IPS-NIHi7 (cell line): ENCODE measurements at regions not wholly inside any gene's neighbourhood (a gene's known extent, or its start where the extent isn't known, plus 50 kb on each side); places are given as distances from the start of the nearest gene placed in this dataset.

Experiments
- DNase-seq: peaks from one replicate; pipeline ENCODE4 v3.0.0; 2012; ENCODE audit warnings: mixed read lengths; ENCODE audit errors: extremely low spot score

GRCh38 chr15:98386561-98386960 is 261.8 kb upstream of the IGF1R start:
- no peak for DNase-seq

DNA sequence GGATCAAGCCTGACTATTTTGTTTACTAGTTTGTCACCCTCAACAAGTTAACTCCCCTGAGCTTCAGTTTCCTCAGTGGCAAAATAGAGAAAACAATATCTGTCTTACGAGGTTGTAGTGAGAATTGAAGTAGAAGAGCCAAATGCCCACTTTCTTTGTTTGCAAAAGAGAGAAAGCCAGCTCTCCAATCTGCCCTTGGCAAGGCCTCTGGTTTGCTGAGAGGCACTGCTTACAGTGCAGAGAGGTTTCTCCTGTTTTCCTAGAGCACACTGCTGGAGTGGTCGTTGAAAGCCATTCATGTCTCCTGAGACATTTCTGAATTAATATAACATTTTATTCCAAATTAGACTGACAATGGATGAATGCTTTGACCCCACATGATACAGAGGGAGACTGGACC is 260.5 kb upstream of the IGF1R start:
- DNase-seq, result no peak

- DNase-seq, result no peak
These were observed 257.3 kb upstream of the IGF1R start for GRCh38 chr15:98390946-98391530.

GRCh38 chr15:98391568-98391967 is 256.8 kb upstream of the IGF1R start:
- no peak for DNase-seq

DNA sequence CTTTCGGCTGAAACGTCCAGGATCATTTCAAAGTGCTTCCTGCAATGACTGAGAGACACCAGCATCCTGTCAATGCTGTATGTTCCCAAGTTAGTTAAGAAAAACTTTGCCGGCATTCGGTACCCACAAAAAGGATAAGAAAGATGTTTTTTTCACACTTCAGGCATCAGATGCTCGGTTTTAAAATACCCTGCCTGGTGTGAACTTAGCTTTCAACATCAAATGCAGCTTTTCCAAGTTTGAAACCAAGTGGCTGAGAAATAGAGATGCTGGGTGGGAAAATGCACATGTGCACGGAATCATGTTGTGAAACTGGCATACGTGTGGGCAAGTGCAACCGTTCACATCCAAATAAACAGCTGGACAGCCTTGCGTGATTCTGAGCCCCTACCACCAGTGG is 254.9 kb upstream of the IGF1R start:
- DNase-seq, result no peak

DNA sequence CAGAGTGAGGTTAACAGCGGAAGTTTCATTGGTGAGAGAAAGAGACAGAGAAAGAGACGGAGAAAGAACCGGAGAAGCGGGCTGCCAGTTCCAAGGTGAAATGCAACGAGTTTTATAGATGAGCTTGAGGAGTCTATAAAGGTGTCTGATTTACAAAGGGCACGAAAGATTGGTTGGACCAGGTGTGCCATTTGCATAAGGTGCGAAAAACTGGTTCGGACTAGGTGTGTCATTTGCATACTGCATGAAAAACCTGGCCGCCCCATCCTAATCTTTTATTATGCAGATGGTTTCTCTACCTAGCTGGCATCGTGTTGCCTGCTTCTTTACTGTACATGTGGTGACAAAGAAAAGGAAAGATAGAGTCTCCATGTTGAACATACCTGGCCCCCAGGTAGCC is 253.8 kb upstream of the IGF1R start:
- no peak for DNase-seq

DNA sequence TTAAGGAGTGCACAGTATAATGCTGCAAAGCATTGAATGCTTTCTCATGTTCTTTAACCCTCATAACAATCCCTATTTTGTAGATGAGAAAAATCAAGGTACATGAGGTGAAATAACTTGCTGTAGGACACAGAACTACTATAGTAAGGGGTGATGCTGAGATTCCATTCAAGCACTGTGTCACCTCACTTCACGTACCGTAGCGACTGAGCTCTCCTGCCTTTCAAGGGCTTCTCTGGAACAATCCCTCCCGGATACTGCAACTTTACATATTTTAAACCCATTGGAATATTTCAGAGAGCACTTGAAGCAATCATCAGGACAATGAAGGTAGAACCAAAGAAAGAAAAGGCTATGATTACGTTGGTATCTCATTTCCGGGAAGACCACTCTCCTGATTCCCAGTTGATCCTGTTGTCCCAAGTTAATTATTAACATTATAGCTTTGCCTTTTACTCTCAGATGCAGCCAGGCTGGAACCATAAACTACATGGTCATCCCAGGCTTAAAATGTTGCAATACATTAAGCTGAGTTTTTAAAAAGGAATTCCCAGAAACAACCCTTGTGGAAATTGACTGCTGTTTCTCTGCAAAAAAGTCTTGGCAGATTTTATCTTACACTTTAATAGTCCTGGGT is 252.2 kb upstream of the IGF1R start:
- DNase-seq, result no peak

DNA sequence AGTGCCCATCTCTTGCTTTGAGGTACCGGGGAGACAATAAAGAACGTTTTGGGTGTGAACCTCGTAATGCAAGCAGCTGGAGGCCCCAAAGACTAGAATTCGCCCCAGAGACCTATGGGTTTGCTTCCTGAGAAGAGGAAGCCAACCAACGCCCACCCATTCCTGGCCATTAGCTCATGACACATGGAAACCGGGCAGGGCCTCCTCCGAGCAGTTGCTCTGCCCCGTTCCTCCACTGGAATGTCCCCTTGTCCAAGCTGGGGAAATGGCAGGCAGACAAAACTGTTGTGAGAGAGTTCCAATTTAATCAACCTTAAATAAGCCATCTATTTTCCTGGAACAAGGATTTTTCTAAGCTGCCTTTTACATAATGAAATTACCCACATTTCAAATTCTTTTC is 250.9 kb upstream of the IGF1R start:
- DNase-seq, result no peak

- no peak for DNase-seq
These were observed 250.3 kb upstream of the IGF1R start for GRCh38 chr15:98398056-98398455.

DNA sequence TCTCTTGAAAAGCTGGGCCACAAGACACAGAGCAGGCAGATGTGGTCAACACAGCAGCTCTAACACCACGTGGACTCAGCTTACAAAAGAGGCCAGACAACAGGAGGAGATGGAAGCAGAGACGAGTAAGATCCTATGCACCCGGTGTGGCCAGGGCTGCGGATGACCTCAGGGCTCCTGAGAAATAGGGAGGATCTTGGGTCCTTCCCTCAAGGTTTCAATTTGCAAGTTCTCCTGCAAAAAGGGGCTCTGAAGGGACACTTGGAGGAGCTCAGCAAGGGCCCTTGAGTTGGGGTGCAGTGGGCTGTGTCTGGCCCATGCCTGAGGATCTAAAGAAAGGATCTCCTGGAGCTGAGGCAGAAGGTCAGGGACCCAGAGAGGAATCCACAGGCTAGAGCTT is 249.5 kb upstream of the IGF1R start:
- DNase-seq, result no peak

GRCh38 chr15:98400120-98400519 is 248.2 kb upstream of the IGF1R start:
- no peak for DNase-seq

DNA sequence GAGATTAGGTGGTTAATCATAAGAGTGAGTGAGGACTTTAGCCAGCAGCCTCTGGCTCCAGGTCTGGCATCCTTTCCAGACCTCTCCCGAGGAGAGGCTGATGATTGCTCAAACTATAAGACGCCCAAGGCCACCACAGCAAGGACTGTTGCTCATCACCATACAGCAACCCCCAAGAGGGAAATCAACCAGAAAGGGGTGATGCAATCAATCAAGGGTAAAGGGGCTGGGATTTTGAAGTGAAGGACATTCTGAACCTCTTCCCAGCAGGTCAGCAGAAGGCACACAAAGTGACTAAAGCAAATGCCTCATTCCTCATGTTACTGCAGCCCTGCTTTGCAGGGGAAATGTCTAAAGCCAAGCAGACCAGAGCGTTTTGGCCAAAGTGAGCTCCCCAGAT is 247.3 kb upstream of the IGF1R start:
- no peak for DNase-seq

GRCh38 chr15:98402486-98402885 is 245.9 kb upstream of the IGF1R start:
- DNase-seq, result no peak

DNA sequence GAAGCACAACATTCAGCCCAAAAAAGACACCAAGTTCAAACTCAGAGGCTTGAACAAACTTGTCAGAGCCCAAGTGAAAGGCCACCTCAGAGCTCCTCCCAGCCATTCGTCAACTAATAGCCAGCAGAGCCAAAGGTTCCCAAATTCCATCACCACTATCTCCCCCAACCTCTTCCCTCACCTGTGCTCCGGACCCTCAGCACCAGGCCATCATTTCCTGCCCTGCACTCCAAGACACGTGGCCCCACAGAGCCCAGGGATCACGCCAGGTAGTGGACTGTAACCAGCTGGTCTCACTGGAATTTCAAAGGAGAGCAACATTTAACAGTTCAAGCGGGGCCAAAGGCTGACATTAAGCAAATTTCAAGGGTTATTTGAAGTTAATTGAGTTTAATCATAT is 245.2 kb upstream of the IGF1R start:
- no peak for DNase-seq

DNA sequence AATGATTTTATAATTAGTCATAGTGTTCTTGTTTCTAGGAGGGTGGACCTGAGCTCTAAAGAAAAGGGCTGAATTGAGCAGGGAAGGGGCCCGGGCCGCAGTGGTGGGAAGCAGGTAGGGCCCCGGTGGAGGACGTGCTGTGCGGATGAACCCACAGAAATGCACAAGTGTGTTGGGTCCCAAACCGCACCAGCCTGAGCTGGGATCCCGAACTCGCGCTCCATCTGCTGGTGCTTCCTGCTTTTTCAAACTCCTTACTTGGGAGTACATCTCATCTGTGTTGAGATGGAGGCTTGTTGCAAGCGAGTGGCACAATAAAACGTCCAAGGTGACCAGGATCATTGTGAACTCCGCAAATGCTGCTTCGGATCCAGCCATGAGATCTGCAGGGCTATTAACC is 244.8 kb upstream of the IGF1R start:
- no peak for DNase-seq

- no peak for DNase-seq
These were observed 243.3 kb upstream of the IGF1R start for GRCh38 chr15:98405013-98405412.

GRCh38 chr15:98408231-98408630 is 240.1 kb upstream of the IGF1R start:
- DNase-seq, result no peak

DNA sequence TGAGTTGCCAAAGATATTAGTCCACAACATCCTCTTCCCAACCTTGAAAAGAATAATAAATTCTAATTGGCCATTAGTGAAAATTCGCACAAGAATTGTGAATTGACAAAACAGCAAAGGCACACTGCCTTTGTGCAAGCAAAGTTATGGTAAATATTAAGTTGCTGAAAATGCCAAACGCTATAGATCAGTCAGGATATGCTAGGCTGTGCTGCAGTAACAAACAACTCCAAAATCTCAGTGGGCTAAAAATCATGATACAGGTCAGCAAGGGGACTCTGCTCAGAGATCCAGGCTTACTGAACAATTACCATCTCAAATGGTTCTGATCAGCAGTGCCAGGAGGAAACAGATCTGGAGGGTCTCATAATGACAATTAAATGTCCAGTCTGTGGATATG is 238.0 kb upstream of the IGF1R start:
- DNase-seq, result no peak

GRCh38 chr15:98412852-98413251 is 235.5 kb upstream of the IGF1R start:
- DNase-seq, result no peak

DNA sequence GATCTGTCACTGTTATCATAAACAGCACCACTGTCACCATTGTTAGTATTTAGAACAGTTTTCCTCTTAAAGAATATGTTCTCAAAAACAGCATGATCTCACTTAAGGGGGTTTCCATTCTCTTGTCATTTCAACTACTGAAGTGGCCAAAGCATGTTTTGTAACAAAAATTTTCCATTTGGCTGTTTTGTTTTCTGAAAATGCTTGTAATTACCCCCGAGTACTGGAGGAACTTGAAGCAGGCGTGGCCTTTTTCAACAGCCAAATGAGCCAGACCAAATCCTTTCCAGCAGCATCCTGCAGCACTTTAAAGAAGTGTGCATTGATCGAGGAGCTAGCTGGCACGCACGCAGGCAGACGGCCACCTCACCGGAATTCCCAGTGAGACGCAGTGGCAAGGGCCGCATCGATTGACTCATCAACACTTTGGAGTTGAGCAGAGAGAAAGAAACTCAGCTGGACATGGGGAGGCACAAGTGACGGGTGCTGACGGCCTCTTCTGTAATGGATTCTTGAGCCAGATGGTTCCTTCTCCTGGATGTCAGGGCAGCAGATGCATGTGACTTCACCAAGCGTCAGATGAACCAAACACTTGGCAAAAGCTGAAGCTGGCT is 234.3 kb upstream of the IGF1R start:
- DNase-seq, result no peak

DNA sequence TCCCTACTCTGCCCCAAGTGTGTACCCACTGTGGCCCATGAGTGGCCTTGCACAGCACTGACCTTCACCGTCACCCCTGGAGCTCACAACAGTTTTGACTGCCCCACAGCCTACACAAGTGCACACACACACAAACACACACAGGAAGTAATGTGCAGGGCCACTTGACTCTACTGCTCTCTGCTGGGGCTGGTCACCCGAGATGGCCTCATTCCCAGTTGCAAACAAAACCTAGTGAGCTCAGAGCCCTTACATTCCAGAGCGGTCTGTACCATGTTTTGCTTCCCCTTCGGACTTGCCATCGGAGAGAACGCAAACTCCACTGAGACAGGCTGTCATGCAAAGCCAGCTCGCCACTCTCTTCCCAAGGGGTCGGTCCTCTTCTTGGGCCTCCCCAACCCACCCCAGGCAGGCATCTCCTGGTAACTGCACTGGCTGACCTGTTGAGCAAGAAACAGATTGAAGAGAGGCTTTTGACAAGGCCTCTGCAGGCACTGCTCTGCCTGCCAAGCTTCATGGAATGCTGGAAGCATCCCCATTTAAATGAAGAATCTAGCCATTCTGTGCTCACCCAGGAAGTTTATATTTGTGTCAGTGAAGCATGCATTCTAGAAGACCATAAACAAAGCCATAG is 232.0 kb upstream of the IGF1R start:
- DNase-seq, result no peak

DNA sequence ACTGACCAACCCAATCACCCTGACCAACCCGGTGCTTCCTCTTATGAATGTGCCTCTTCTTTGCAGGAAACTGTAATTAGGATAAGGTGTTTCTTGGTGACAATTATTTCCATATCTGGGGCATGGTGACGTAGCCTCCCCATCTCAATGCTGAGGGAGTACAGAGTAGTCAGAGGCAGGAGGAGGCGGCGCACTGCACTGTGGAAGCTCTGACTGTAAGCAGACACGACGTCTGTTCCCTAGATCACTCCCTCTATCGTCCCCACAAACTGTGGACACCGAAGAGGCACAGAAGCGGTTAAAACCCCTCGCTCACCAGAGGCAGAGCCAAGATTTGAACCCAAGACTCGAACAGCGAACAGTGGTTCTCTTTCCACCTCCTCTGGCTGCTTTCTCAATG is 231.0 kb upstream of the IGF1R start:
- DNase-seq, result no peak

DNA sequence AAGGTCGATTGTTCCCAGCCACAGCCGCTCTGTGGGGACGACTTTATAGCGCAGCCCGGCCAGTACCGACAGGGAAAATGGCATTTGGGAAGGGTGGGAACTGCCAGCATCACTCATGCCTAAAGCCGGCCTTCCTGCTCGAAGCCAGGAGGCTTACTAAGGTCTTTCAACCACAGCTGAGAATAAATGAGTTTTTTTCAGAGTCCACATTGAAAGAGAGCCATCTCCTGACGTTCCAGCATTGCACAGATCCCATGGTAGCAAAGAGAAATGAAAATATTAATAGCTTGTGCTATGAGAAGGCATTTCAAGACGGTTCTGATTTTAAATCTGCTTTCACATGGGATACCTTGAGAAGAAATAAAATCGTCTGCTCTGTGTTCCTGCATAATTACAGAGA is 230.2 kb upstream of the IGF1R start:
- DNase-seq, result no peak
